ENCODE measurements at regions not wholly inside any gene's neighbourhood (a gene's known extent, or its start where the extent isn't known, plus 50 kb on each side); places are given as distances from the start of the nearest gene placed in this dataset.

GRCh38 chr13:97130190-97130589 lies 91.9 kb upstream of the MBNL2 start (continued):
- TF ChIP-seq CTCF (IDR thresholded peaks at IDR 0.05), result no peak
- no peak for TF ChIP-seq GTF2I (CRISPR knock-in tag; conservative IDR thresholded peaks at IDR 0.05)
- no peak for TF ChIP-seq JUN (CRISPR knock-in tag; IDR thresholded peaks at IDR 0.05)
- no peak for TF ChIP-seq AR (CRISPR knock-in tag; IDR thresholded peaks at IDR 0.05)
- TF ChIP-seq ZNF121 (CRISPR knock-in tag; IDR thresholded peaks at IDR 0.05), result no peak

GRCh38 chr13:97131447-97131846 lies 90.7 kb upstream of the MBNL2 start:
- H3K4me3 Mint-ChIP-seq, result no peak overlapping the region
- H3K36me3 Mint-ChIP-seq, result no peaks in the 10 kb centered on the region
- no peak for DNase-seq (ENCODE audit: low spot score)
- TF ChIP-seq ESRRA (CRISPR knock-in tag; IDR thresholded peaks at IDR 0.05; ENCODE audit: borderline replicate concordance), result no peak
- TF ChIP-seq CREB1 (CRISPR knock-in tag; IDR thresholded peaks at IDR 0.05), result no peak
- no peak for TF ChIP-seq ERG (CRISPR knock-in tag; IDR thresholded peaks at IDR 0.05)
- no peak for TF ChIP-seq NFYB (CRISPR knock-in tag; conservative IDR thresholded peaks at IDR 0.05; ENCODE audit: low read depth)
- TF ChIP-seq ZNF219 (CRISPR knock-in tag; IDR thresholded peaks at IDR 0.05; ENCODE audit: borderline replicate concordance), result no peak
- no peak for TF ChIP-seq PRDM15 (CRISPR knock-in tag; IDR thresholded peaks at IDR 0.05)
- no peak overlapping the region for H3K27ac Mint-ChIP-seq
- ATAC-seq, result no peak
- POLR2A ChIA-PET, result no interaction called here
- CTCF ChIA-PET, result interaction anchor here (1.0 to 1.1 kb wide), 2 partner anchors 21 to 137 kb away, joined by 3 to 4 read pairs; no protein-coding TSS in a partner anchor
- H3K4me1 Mint-ChIP-seq, result peaks cover 10% of the 10 kb centered on the region
- no peaks in the 10 kb centered on the region for H3K9me3 Mint-ChIP-seq
- peaks cover 8% of the 10 kb centered on the region for H3K27me3 Mint-ChIP-seq (ENCODE audit: low read depth)

- Mint-ChIP-seq H3K9me3 (no peaks in the 10 kb centered on the region), H3K27ac (no peak overlapping the region), H3K4me1 (no peaks in the 10 kb centered on the region), H3K4me3 (no peak overlapping the region), H3K36me3 (no peaks in the 10 kb centered on the region), H3K27me3 (ENCODE audit: low read depth) (peaks cover 10% of the 10 kb centered on the region)
- no peak for ATAC-seq
- CTCF ChIA-PET, result no interaction called here
- no peak for DNase-seq (ENCODE audit: low spot score)
- no peak for TF ChIP-seq IRF2 (CRISPR knock-in tag; IDR thresholded peaks at IDR 0.05; ENCODE audit: borderline replicate concordance, low read depth)
- TF ChIP-seq ZNF138 (CRISPR knock-in tag; conservative IDR thresholded peaks at IDR 0.05), result no peak
- TF ChIP-seq EMX1 (CRISPR knock-in tag; IDR thresholded peaks at IDR 0.05), result no peak
- TF ChIP-seq HMGXB4 (CRISPR knock-in tag; IDR thresholded peaks at IDR 0.05), result no peak
- TF ChIP-seq TEAD4 (CRISPR knock-in tag; IDR thresholded peaks at IDR 0.05), result no peak
- TF ChIP-seq ZNF317 (CRISPR knock-in tag; IDR thresholded peaks at IDR 0.05; ENCODE audit: borderline replicate concordance, low read depth), result no peak
- POLR2A ChIA-PET, result no interaction called here
Measured at GRCh38 chr13:97133554-97133953, 88.6 kb upstream of the MBNL2 start.

Data from WTC11 (cell line).